ENCODE measurements at regions not wholly inside any gene's neighbourhood (a gene's known extent, or its start where the extent isn't known, plus 50 kb on each side); places are given as distances from the start of the nearest gene placed in this dataset.

GRCh38 chr5:5652181-5652580, 229.7 kb downstream of the ICE1 start:
- no peak for DNase-seq

GRCh38 chr5:5650949-5651348, 228.5 kb downstream of the ICE1 start:
- DNase-seq: no peak

- no peak for DNase-seq
Observed at GRCh38 chr5:5650242-5650641, 227.8 kb downstream of the ICE1 start.

- no peak for DNase-seq
Observed at GRCh38 chr5:5649641-5650040, 227.2 kb downstream of the ICE1 start.

- DNase-seq: no peak
Observed at GRCh38 chr5:5648694-5649093, 226.2 kb downstream of the ICE1 start.

GRCh38 chr5:5645891-5646290, 223.4 kb downstream of the ICE1 start:
- DNase-seq: no peak

- no peak for DNase-seq
Observed at GRCh38 chr5:5645198-5645597, 222.7 kb downstream of the ICE1 start.

- DNase-seq: no peak
Observed at GRCh38 chr5:5644249-5644648, 221.8 kb downstream of the ICE1 start.

GRCh38 chr5:5643481-5643880, 221.0 kb downstream of the ICE1 start:
- DNase-seq: no peak

- DNase-seq: no peak
Observed at GRCh38 chr5:5638211-5638610, 215.7 kb downstream of the ICE1 start.

- no peak for DNase-seq
Observed at GRCh38 chr5:5637173-5637572, 214.7 kb downstream of the ICE1 start.

GRCh38 chr5:5634817-5635216, 212.3 kb downstream of the ICE1 start:
- DNase-seq: no peak

- no peak for DNase-seq
Observed at GRCh38 chr5:5633579-5633978, 211.1 kb downstream of the ICE1 start.

- DNase-seq: no peak
Observed at GRCh38 chr5:5632678-5633077, 210.2 kb downstream of the ICE1 start.

- DNase-seq: no peak
Observed at GRCh38 chr5:5629607-5629978, 207.1 kb downstream of the ICE1 start.

GRCh38 chr5:5628866-5629606, 206.6 kb downstream of the ICE1 start:
- no peak for DNase-seq

GRCh38 chr5:5626412-5626811, 203.9 kb downstream of the ICE1 start:
- no peak for DNase-seq

GRCh38 chr5:5625491-5625890, 203.0 kb downstream of the ICE1 start:
- DNase-seq: no peak

GRCh38 chr5:5623397-5623796, 200.9 kb downstream of the ICE1 start:
- no peak for DNase-seq

GRCh38 chr5:5622806-5623205, 200.3 kb downstream of the ICE1 start:
- DNase-seq: no peak

GRCh38 chr5:5619546-5619945, 197.1 kb downstream of the ICE1 start:
- DNase-seq: no peak

GRCh38 chr5:5617024-5617423, 194.5 kb downstream of the ICE1 start:
- DNase-seq: no peak

- no peak for DNase-seq
Observed at GRCh38 chr5:5616247-5616895, 193.9 kb downstream of the ICE1 start.

GRCh38 chr5:5615569-5615968, 193.1 kb downstream of the ICE1 start:
- DNase-seq: no peak

Measured in right forelimb (tissue), 1 donor.